WI38 (cell line): ENCODE measurements at regions not wholly inside any gene's neighbourhood (a gene's known extent, or its start where the extent isn't known, plus 50 kb on each side); places are given as distances from the start of the nearest gene placed in this dataset.

Experiments used
- H3K4me3 ChIP-seq: 2 replicates; pipeline ENCODE4 v1.5.1; 2011; ENCODE audit warnings: low read depth, mild to moderate bottlenecking, control low read depth, low read length
- TF ChIP-seq, protein P1 (sequence below): IDR thresholded peaks from 2 replicates; pipeline ENCODE4 v1.5.1; 2012; ENCODE audit warnings: low read depth, mild to moderate bottlenecking, control low read depth, low read length

DNA sequence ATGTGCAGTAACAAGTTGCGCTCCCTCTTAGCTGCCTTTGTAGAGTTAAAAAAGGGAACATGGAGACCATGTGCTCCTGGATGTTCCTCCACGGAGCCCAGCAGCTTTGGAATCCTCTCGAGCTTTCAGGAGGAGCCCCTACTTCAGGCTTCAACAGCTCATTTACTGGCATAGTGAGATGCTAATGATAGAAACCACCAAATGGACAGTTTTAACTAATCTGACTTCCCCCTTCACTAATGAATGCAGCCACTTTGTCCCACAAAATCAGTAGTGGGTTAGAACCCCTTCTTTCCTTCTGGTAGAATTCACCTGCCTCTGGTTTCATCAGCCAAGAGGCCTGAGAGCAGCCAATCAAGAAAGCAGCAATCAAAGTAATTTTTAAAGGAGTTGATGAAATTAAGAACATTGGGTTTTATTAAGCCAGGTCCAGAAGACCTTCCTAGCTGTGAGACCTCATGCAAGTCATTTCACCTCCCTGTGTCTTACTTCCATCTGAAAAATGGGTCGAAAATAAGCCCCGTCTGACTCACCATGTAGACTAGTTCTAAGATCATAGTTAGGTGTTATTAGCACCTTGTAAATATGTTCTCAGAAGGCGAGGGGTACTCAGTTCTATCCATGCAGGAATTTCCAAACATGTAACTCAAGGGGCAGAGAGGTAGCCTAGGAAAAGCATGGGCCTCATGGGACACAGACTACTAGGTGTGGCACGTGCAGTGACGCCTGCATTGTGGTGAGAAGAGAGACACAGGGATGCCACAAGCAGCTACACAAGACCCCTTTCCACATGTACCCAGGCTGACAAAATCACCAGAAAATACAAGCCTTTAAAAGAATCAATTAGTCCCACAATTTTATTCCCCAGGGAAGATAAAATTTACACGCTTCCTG is 179.7 kb upstream of the LPP start:
- no peak overlapping the region for H3K4me3 ChIP-seq
- TF ChIP-seq, protein P1, sequence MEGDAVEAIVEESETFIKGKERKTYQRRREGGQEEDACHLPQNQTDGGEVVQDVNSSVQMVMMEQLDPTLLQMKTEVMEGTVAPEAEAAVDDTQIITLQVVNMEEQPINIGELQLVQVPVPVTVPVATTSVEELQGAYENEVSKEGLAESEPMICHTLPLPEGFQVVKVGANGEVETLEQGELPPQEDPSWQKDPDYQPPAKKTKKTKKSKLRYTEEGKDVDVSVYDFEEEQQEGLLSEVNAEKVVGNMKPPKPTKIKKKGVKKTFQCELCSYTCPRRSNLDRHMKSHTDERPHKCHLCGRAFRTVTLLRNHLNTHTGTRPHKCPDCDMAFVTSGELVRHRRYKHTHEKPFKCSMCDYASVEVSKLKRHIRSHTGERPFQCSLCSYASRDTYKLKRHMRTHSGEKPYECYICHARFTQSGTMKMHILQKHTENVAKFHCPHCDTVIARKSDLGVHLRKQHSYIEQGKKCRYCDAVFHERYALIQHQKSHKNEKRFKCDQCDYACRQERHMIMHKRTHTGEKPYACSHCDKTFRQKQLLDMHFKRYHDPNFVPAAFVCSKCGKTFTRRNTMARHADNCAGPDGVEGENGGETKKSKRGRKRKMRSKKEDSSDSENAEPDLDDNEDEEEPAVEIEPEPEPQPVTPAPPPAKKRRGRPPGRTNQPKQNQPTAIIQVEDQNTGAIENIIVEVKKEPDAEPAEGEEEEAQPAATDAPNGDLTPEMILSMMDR: no peak

DNA sequence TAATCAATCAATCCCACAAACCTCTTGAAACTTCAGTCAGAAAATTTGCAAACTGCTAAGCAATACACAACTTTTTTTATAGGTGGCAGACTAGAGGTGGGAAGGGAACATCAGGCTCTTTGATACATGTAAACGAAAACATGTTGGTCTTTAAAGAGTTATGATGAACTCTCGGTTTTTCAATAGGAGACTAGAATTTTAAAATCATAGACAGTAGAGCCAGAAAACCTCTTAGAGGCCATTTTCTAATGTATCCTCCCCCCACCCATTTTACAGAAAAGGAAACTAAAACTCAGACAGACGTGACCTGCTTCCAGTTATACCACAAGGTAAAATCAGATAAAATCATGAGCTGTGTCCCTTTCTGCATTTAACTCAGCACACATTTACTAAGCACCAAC is 179.1 kb upstream of the LPP start:
- TF ChIP-seq, protein P1: no peak

DNA sequence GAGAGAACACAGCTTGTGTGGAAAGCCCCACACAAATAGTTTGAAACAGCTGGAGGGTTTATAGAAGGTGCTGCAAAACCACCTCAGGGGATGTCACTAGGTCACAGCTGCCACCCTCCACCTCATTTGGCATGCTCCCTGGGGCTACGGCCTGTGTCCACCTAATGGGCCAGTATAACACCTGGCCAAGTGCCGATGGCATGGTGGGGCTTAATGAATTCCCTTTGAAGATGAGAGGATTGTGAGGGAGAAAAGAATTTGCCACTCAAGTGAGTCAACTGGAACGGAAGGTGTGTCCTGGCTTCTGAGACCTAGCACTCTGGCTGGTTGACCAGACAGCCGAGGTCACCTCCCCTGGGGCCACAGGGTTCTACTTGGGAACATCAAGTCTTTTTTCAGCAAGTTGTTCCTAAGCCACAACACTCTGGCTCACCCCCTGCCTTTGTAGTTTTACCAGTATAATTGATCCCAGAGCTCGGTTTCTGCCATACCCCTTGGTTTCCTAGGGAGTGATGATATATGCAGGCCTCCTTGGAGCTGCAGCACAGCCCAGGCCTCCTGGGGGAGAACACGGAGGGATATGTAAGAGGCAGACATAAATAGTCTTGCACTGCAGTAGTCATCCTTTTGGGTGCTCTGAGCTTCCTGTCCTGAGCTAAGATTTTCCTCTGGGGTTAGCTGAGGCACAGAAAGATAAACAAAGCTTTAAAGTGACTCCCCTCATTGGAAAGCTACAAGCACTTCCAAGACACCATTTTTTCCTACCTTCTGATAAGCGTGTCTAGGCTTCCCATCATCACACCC is 178.2 kb upstream of the LPP start:
- no peak overlapping the region for H3K4me3 ChIP-seq
- TF ChIP-seq, protein P1: no peak

More for the DNA sequence above, 179.1 kb upstream of the LPP start:
- no peak overlapping the region for H3K4me3 ChIP-seq

DNA sequence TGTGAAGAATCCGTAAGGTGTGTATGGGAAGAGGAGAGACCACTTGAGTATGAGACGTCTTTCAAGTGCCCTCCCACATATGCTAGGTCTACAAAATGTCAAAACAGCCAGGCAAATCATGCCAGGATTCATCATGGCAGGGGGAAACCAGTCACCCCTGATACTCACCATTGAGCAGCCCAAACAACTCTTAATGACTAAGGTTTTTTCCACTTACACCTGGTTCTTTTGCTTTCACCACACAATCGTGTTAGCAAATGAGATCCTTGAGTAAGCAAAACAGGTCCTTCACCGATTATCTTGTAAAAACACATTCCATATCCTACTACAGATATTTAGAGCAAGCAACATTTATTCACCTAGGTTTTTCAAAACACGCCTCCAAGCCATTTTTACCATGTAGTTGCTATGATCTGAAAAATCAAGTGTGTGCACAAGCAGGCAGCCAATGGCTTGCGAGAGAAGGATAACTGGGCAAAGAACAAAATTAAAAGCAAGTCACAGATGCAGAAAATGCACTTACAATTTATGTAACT is 177.5 kb upstream of the LPP start:
- H3K4me3 ChIP-seq: no peak overlapping the region
- TF ChIP-seq, protein P1: no peak

DNA sequence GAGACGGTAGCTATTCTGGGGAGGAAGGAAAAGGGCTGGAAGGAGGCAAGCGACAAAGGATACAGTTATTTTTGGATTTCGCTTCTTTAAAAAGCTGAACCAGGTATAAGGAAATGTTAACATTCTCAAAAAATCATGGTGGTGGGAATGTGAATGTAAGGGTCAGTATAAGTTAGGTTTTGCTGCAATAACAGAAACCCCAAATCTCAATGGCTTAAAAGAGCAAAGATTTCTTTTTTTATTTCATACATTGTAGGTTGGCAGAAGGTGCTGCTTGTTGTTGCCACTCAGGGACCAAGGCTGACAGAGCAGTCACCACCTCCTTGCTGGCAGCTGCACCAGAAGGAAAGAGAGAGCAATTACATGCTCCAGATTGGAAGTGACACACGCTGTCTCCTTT is 176.3 kb upstream of the LPP start:
- H3K4me3 ChIP-seq: no peak overlapping the region
- TF ChIP-seq, protein P1: no peak

DNA sequence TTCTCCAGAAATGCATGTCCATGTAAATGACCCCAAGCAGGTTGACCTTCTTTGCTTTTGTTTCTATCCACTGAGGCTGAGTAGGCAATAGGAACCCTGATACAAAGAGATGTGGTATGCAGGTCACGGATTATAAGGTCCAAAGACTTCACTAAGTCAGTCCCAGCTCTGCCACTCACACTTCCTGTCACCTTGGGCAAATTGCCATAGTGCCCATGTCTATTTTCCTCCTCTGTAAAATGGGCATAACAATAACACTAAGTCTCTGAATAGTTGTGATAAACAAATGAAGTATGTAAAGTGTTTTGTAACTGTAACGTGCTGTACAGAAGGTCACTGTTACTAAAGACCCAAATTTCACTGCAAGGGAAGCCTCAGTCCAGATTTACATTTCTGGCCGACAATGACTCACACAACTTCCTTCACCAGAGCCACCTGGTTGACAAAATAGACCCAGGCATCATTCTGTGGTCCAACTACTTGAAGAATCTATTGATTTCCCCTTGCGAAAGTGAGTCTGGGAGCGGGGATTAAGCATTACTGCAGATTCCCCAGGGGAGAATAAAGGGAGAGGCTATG is 175.4 kb upstream of the LPP start:
- TF ChIP-seq, protein P1: no peak
- no peak overlapping the region for H3K4me3 ChIP-seq
